Mucosa of descending colon (tissue), 3 donors: ENCODE measurements at regions not wholly inside any gene's neighbourhood (a gene's known extent, or its start where the extent isn't known, plus 50 kb on each side); places are given as distances from the start of the nearest gene placed in this dataset.

Experiments used
- ATAC-seq: fragments of 200-7000 bp; cut with Tn5 transposase; one replicate; pipeline ENCODE4 v1.9.1; 2020; ENCODE audit warnings: mild to moderate bottlenecking, moderate library complexity
- DNase-seq, 3 donors: peaks; one replicate each; pipeline ENCODE4 v3.0.0-alpha.2; 2020
- H3K36me3 ChIP-seq: fragments of 200-600 bp; one replicate; pipeline ENCODE4 v1.8.0; 2021; ENCODE audit warnings: low read depth, mild to moderate bottlenecking
- H3K4me1 ChIP-seq: fragments of 200-600 bp; one replicate; pipeline ENCODE4 v1.8.0; 2021; ENCODE audit warnings: low read depth, mild to moderate bottlenecking
- H3K4me3 ChIP-seq: fragments of 200-600 bp; one replicate; pipeline ENCODE4 v1.8.0; 2021; ENCODE audit warnings: mild to moderate bottlenecking
- H3K9me3 ChIP-seq: fragments of 200-600 bp; one replicate; pipeline ENCODE4 v1.8.0; 2021; ENCODE audit warnings: mild to moderate bottlenecking
- CTCF ChIP-seq: fragments of 200-600 bp; IDR thresholded peaks from one replicate; pipeline ENCODE4 v1.8.0; 2022; ENCODE audit warnings: antibody characterized with exemption, mild to moderate bottlenecking
- intact Hi-C, 2 donors: fragments of 100-400 bp; cut with DNase I in 1 of 2; cut with micrococcal nuclease in 1 of 2; formaldehyde crosslinking; loops; one replicate each; pipeline versions ENCODE4 v1.11.0 to v1.11.1; 2022; cut with DNase I, micrococcal nuclease
- donor health status: DM: no; HTN: no; CAD: no; lungs with moderate emphysema.
- donor health status: DM: no; HTN: no; CAD: no.
- donor health status: DM: no; HTN: yes; CAD: no.

DNA sequence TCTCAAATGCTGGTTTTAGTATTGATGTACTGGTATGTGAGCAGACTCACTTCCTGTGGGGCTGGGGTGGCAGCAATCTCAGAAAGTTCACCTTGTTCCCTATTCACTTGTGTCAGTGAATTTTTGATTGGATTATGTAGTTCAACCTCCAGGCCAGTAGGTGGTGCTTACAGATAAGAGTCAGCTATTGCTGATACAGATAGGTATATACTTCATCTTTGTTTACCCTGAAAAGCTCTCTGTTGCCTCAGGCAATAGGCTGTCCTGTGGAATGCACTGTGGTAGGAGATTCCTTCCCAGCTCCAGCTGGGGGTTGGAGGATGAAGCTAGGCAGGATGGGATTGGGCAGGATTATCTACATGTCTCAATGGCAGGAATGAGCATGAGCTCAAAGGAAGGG lies 851.2 kb upstream of the EYS start:
- no peaks in the 10 kb centered on the region for H3K4me1 ChIP-seq
- intact Hi-C loops = no loop called here
- DNase-seq = no peak
- H3K36me3 ChIP-seq = no peaks in the 10 kb centered on the region
- ATAC-seq = no peak
- no peak for TF ChIP-seq CTCF
- no peak overlapping the region for H3K4me3 ChIP-seq
- peaks cover 57% of the 10 kb centered on the region for H3K9me3 ChIP-seq

GRCh38 chr6:66556936-66557335 lies 849.9 kb upstream of the EYS start:
- TF ChIP-seq CTCF = no peak
- DNase-seq (no peak), ATAC-seq (no peak)
- H3K4me3 ChIP-seq = no peak overlapping the region
- no peaks in the 10 kb centered on the region for H3K4me1 ChIP-seq
- intact Hi-C loops = no loop called here
- H3K9me3 ChIP-seq = peaks cover 58% of the 10 kb centered on the region
- no peaks in the 10 kb centered on the region for H3K36me3 ChIP-seq

GRCh38 chr6:66555082-66555481 lies 848.1 kb upstream of the EYS start:
- DNase-seq (no peak), ATAC-seq (no peak)
- H3K4me1 ChIP-seq = no peaks in the 10 kb centered on the region
- no peak for TF ChIP-seq CTCF
- no peaks in the 10 kb centered on the region for H3K36me3 ChIP-seq
- H3K9me3 ChIP-seq = peaks cover 62% of the 10 kb centered on the region
- intact Hi-C loops = no loop called here
- no peak overlapping the region for H3K4me3 ChIP-seq

GRCh38 chr6:66553441-66553840 lies 846.4 kb upstream of the EYS start:
- no peak for ATAC-seq
- intact Hi-C loops = no loop called here

GRCh38 chr6:66538551-66539135 lies 831.6 kb upstream of the EYS start:
- peaks cover 30% of the 10 kb centered on the region for H3K9me3 ChIP-seq
- H3K36me3 ChIP-seq = no peaks in the 10 kb centered on the region
- H3K4me3 ChIP-seq = no peak overlapping the region
- DNase-seq (no peak), ATAC-seq (no peak)
- intact Hi-C loops = no loop called here
- TF ChIP-seq CTCF = no peak
- no peaks in the 10 kb centered on the region for H3K4me1 ChIP-seq

More at GRCh38 chr6:66553441-66553840, 846.4 kb upstream of the EYS start:
- no peaks in the 10 kb centered on the region for H3K36me3 ChIP-seq
- TF ChIP-seq CTCF = no peak
- no peak overlapping the region for H3K4me3 ChIP-seq
- no peak for DNase-seq
- no peaks in the 10 kb centered on the region for H3K4me1 ChIP-seq
- peaks cover 58% of the 10 kb centered on the region for H3K9me3 ChIP-seq

DNA sequence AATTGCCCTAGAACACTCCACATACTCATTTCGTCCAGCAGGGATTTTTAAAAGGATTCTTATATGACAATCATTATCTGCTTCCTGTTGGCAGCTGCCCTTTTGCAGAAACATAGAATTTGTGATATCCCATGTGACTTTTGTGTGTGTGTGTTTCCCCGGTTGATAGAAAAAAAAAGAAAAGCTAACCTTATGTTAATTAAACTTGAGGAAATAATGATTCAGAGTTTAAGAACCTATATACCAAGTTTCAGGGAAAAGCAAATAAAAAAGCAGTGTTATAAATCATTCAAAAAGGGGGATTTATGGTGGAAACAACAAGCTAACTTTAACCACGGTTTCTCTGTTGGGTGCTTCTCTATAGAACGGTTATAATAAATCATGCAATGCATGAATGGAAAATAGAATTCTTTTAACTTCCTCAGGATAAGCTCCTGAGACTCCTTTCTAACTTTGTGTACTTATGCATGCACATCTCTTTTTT lies 826.9 kb upstream of the EYS start:
- H3K4me3 ChIP-seq = no peak overlapping the region
- no peak for TF ChIP-seq CTCF
- no peak for DNase-seq
- H3K4me1 ChIP-seq = no peaks in the 10 kb centered on the region
- H3K36me3 ChIP-seq = no peaks in the 10 kb centered on the region
- intact Hi-C loops = no loop called here
- ATAC-seq = no peak
- peaks cover 14% of the 10 kb centered on the region for H3K9me3 ChIP-seq
